Nephron (organoid): ENCODE measurements at regions not wholly inside any gene's neighbourhood (a gene's known extent, or its start where the extent isn't known, plus 50 kb on each side); places are given as distances from the start of the nearest gene placed in this dataset.

ENCODE experiments used
- H3K27ac Mint-ChIP-seq, 3 experiments: 2 replicates each; pipeline ENCODE4 v1.8.0; 2020; ENCODE audit warnings: mixed read lengths in 3 of 3, mild to moderate bottlenecking in 2 of 3, moderate library complexity in 1 of 3
- H3K27me3 Mint-ChIP-seq: 2 replicates; pipeline ENCODE4 v1.8.0; 2021; ENCODE audit warnings: low read depth, mild to moderate bottlenecking, moderate library complexity, mixed read lengths
- H3K36me3 Mint-ChIP-seq: 2 replicates; pipeline ENCODE4 v1.8.0; 2020; ENCODE audit warnings: low read depth, mixed read lengths
- H3K4me1 Mint-ChIP-seq: 2 replicates; pipeline ENCODE4 v1.8.0; 2020; ENCODE audit warnings: mixed read lengths
- H3K4me3 Mint-ChIP-seq, 3 experiments: 2 replicates each; pipeline ENCODE4 v1.8.0; 2020; ENCODE audit warnings: mild to moderate bottlenecking in 3 of 3, mixed read lengths in 3 of 3, moderate library complexity in 2 of 3
- H3K9me3 Mint-ChIP-seq: 2 replicates; pipeline ENCODE4 v1.8.0; 2020; ENCODE audit warnings: mixed read lengths
- CTCF ChIP-seq, 3 experiments: fragments of 200-600 bp; sonication (generic); IDR thresholded peaks; one replicate each; pipeline ENCODE4 v1.5.0; 2021; ENCODE audit warnings: antibody characterized with exemption in 3 of 3; ENCODE audit not compliant: unreplicated experiment in 3 of 3

- no peaks in the 10 kb centered on the region for H3K36me3 Mint-ChIP-seq
Measured at GRCh38 chr7:91796122-91796521, 84.4 kb downstream of the MTERF1 start.

GRCh38 chr7:91798425-91798824, 82.1 kb downstream of the MTERF1 start:
- no peak for TF ChIP-seq CTCF (IDR thresholded peaks at IDR 0.05; ENCODE audit: unreplicated experiment in 3 of 3)
- H3K4me3 Mint-ChIP-seq, result no peak overlapping the region
- no peak overlapping the region for H3K27ac Mint-ChIP-seq
- H3K9me3 Mint-ChIP-seq, result peaks cover 7% of the 10 kb centered on the region
- H3K36me3 Mint-ChIP-seq, result no peaks in the 10 kb centered on the region
- H3K27me3 Mint-ChIP-seq, result no peaks in the 10 kb centered on the region
- no peaks in the 10 kb centered on the region for H3K4me1 Mint-ChIP-seq

More at GRCh38 chr7:91796122-91796521, 84.4 kb downstream of the MTERF1 start:
- H3K27me3 Mint-ChIP-seq, result no peaks in the 10 kb centered on the region
- H3K9me3 Mint-ChIP-seq, result peaks cover 11% of the 10 kb centered on the region
- TF ChIP-seq CTCF (IDR thresholded peaks at IDR 0.05; ENCODE audit: unreplicated experiment in 3 of 3), result no peak
- no peak overlapping the region for H3K4me3 Mint-ChIP-seq
- H3K27ac Mint-ChIP-seq, result no peak overlapping the region
- no peaks in the 10 kb centered on the region for H3K4me1 Mint-ChIP-seq

GRCh38 chr7:91800389-91800788, 80.1 kb downstream of the MTERF1 start:
- no peaks in the 10 kb centered on the region for H3K4me1 Mint-ChIP-seq
- no peak for TF ChIP-seq CTCF (IDR thresholded peaks at IDR 0.05; ENCODE audit: unreplicated experiment in 3 of 3)
- no peak overlapping the region for H3K4me3 Mint-ChIP-seq
- no peaks in the 10 kb centered on the region for H3K36me3 Mint-ChIP-seq
- no peaks in the 10 kb centered on the region for H3K9me3 Mint-ChIP-seq
- H3K27me3 Mint-ChIP-seq, result no peaks in the 10 kb centered on the region
- no peak overlapping the region for H3K27ac Mint-ChIP-seq

- TF ChIP-seq CTCF (IDR thresholded peaks at IDR 0.05; ENCODE audit: unreplicated experiment in 3 of 3), result no peak
- Mint-ChIP-seq H3K4me3 (no peak overlapping the region), H3K27me3 (no peaks in the 10 kb centered on the region), H3K36me3 (no peaks in the 10 kb centered on the region), H3K27ac (no peak overlapping the region), H3K9me3 (no peaks in the 10 kb centered on the region), H3K4me1 (no peaks in the 10 kb centered on the region)
Measured at GRCh38 chr7:91801331-91801983, 79.0 kb downstream of the MTERF1 start.

GRCh38 chr7:91811236-91811635, 69.3 kb downstream of the MTERF1 start:
- Mint-ChIP-seq H3K4me3 (no peak overlapping the region), H3K27ac (no peak overlapping the region), H3K27me3 (peaks cover 3% of the 10 kb centered on the region), H3K9me3 (peaks cover 3% of the 10 kb centered on the region), H3K36me3 (no peaks in the 10 kb centered on the region), H3K4me1 (no peaks in the 10 kb centered on the region)
- no peak for TF ChIP-seq CTCF (IDR thresholded peaks at IDR 0.05; ENCODE audit: unreplicated experiment in 3 of 3)

GRCh38 chr7:91811641-91812040, 68.9 kb downstream of the MTERF1 start:
- TF ChIP-seq CTCF (IDR thresholded peaks at IDR 0.05; ENCODE audit: unreplicated experiment in 3 of 3), result no peak
- Mint-ChIP-seq H3K9me3 (peaks cover 5% of the 10 kb centered on the region), H3K4me3 (no peak overlapping the region), H3K4me1 (no peaks in the 10 kb centered on the region), H3K36me3 (no peaks in the 10 kb centered on the region), H3K27me3 (peaks cover 3% of the 10 kb centered on the region), H3K27ac (no peak overlapping the region)
